ENCODE measurements at regions not wholly inside any gene's neighbourhood (a gene's known extent, or its start where the extent isn't known, plus 50 kb on each side); places are given as distances from the start of the nearest gene placed in this dataset.

- no peaks in the 10 kb centered on the region for H3K9me1 ChIP-seq (replicated peaks; ENCODE audit: control insufficient read depth, extremely low read depth, insufficient read depth, low read length)
- no peak overlapping the region for H3K27ac ChIP-seq (ENCODE audit: insufficient read depth, low read depth, low read length)
- H3K4me2 ChIP-seq (ENCODE audit: insufficient read depth, low read length) = no peak overlapping the region
- H3K4me1 ChIP-seq (ENCODE audit: control insufficient read depth, extremely low read depth, insufficient read depth, low read length) = no peaks in the 10 kb centered on the region
- POLR2A ChIA-PET = no interaction called here
- H3K9me3 ChIP-seq (replicated peaks; ENCODE audit: control insufficient read depth, insufficient read depth, low read length) = peaks cover 1% of the 10 kb centered on the region
- FAIRE-seq = no peak
- no peaks in the 10 kb centered on the region for H4K20me1 ChIP-seq (replicated peaks; ENCODE audit: control insufficient read depth, extremely low read depth, insufficient read depth, low read length)
- H3K9ac ChIP-seq (replicated peaks; ENCODE audit: extremely low read depth, insufficient read depth, low read length) = no peak overlapping the region
- no peaks in the 10 kb centered on the region for H3K79me2 ChIP-seq (ENCODE audit: control insufficient read depth, insufficient read depth, low read length)
- BruUV-seq (replicated peaks) = no TSS peak
- H3K27me3 ChIP-seq (ENCODE audit: control insufficient read depth in 2 of 2, insufficient read depth in 2 of 2, low read length in 2 of 2) = no peaks in the 10 kb centered on the region
- no peak for DNase-seq (ENCODE audit: low read depth, low spot score)
- CTCF ChIA-PET = no interaction called here
- dilution Hi-C loops (cut with MboI; ENCODE audit: extremely low pct_ligation_motif_present, low sequenced_read_pairs) (no loop called here), intact Hi-C loops (cut with micrococcal nuclease) (no loop called here)
- H3K4me3 ChIP-seq (replicated peaks in 1 of 3; ENCODE audit: insufficient read depth in 1 of 3, low read depth in 1 of 3, low read length in 3 of 3) = no peak overlapping the region
- TF ChIP-seq GATA2 (IDR thresholded peaks at IDR 0.05; ENCODE audit: insufficient read depth, insufficient read length, low read depth, low read length) (no peak), POLR2A (IDR thresholded peaks at IDR 0.05; ENCODE audit: low read depth, low read length) (no peak), FOS (IDR thresholded peaks at IDR 0.05; ENCODE audit: borderline replicate concordance, insufficient read depth, low read length) (no peak), JUN (IDR thresholded peaks at IDR 0.05; ENCODE audit: borderline replicate concordance, insufficient read depth, insufficient read length, low read depth) (no peak), EZH2 (IDR thresholded peaks at IDR 0.05; ENCODE audit: borderline replicate concordance, low read depth, low read length, severe bottlenecking) (no peak), MYC (IDR thresholded peaks at IDR 0.05; ENCODE audit: low read depth, low read length) (no peak), POLR2AphosphoS5 (IDR thresholded peaks at IDR 0.05; ENCODE audit: insufficient read depth, low read depth, low read length) (no peak)
- TF ChIP-seq, protein P1, sequence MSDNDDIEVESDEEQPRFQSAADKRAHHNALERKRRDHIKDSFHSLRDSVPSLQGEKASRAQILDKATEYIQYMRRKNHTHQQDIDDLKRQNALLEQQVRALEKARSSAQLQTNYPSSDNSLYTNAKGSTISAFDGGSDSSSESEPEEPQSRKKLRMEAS (IDR thresholded peaks at IDR 0.05; ENCODE audit: insufficient read depth, insufficient read length) = no peak
- TF ChIP-seq, protein P2, sequence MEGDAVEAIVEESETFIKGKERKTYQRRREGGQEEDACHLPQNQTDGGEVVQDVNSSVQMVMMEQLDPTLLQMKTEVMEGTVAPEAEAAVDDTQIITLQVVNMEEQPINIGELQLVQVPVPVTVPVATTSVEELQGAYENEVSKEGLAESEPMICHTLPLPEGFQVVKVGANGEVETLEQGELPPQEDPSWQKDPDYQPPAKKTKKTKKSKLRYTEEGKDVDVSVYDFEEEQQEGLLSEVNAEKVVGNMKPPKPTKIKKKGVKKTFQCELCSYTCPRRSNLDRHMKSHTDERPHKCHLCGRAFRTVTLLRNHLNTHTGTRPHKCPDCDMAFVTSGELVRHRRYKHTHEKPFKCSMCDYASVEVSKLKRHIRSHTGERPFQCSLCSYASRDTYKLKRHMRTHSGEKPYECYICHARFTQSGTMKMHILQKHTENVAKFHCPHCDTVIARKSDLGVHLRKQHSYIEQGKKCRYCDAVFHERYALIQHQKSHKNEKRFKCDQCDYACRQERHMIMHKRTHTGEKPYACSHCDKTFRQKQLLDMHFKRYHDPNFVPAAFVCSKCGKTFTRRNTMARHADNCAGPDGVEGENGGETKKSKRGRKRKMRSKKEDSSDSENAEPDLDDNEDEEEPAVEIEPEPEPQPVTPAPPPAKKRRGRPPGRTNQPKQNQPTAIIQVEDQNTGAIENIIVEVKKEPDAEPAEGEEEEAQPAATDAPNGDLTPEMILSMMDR (IDR thresholded peaks at IDR 0.05; ENCODE audit: extremely low read depth in 1 of 2, insufficient read depth in 1 of 2, low read depth in 1 of 2, low read length in 2 of 2) = no peak
- no peak overlapping the region for H2AFZ ChIP-seq (ENCODE audit: low read depth, low read length)
- no peaks in the 10 kb centered on the region for H3K36me3 ChIP-seq (ENCODE audit: control insufficient read depth in 2 of 2, extremely low read depth in 1 of 2, insufficient read depth in 2 of 2, low read length in 2 of 2)
Observed at GRCh38 chr3:5841599-5841998, 654.1 kb downstream of the EDEM1 start.

All from endothelial cell of umbilical vein (primary cell).